ENCODE measurements at regions not wholly inside any gene's neighbourhood (a gene's known extent, or its start where the extent isn't known, plus 50 kb on each side); places are given as distances from the start of the nearest gene placed in this dataset.

DNA sequence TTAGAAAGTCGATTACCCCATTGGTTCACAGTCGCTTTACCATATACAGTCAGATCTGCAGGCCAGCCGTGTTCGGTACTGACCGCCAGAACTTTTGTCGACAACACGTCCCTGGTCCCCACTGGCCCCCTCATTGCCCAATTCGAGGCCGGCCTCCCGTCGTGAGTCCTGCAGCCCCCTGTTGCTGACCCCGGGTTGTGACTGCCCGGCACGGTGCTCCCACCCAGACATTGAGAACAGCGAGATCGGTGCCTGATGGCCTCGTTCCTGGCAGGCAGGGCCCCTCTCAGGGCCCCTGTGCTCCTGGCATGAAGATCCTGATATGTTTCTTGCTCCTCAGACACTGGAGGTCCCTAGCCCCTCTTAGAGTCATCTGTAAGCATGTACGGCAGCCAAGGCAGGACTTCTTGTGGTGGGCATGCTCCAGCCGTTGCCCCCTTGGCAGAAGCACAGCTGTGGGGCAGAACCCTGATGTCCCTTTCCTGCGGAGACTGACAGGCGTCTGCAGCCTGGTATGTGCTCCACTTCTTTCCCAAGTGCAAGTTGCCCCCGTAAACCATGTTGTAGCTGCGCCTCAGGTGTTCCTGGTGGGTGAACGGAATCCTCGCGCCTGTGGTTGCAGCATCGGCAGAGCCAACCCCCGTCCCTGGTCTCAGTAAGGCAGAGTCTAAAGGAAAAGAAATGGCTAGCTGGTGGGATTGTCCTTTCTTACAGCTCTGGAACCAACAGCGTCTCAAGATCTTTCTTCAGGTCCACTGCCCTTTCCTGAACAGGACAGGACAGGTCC lies 123.2 kb upstream of the SPACA7 start:
- TF ChIP-seq, protein P1, sequence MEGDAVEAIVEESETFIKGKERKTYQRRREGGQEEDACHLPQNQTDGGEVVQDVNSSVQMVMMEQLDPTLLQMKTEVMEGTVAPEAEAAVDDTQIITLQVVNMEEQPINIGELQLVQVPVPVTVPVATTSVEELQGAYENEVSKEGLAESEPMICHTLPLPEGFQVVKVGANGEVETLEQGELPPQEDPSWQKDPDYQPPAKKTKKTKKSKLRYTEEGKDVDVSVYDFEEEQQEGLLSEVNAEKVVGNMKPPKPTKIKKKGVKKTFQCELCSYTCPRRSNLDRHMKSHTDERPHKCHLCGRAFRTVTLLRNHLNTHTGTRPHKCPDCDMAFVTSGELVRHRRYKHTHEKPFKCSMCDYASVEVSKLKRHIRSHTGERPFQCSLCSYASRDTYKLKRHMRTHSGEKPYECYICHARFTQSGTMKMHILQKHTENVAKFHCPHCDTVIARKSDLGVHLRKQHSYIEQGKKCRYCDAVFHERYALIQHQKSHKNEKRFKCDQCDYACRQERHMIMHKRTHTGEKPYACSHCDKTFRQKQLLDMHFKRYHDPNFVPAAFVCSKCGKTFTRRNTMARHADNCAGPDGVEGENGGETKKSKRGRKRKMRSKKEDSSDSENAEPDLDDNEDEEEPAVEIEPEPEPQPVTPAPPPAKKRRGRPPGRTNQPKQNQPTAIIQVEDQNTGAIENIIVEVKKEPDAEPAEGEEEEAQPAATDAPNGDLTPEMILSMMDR (IDR thresholded peaks at IDR 0.05; ENCODE audit: control extremely low read depth in 1 of 3, insufficient read depth in 1 of 3, low read depth in 1 of 3, low read length in 3 of 3): no peak
- TF ChIP-seq MAFK (IDR thresholded peaks at IDR 0.05; ENCODE audit: low read depth, low read length): no peak
- no peak for TF ChIP-seq POLR2AphosphoS5 (IDR thresholded peaks at IDR 0.05; ENCODE audit: low read depth, low read length)
- TF ChIP-seq POLR2A (IDR thresholded peaks at IDR 0.05; ENCODE audit: control extremely low read depth in 1 of 2, low read depth in 2 of 2, low read length in 2 of 2): no peak
- TF ChIP-seq, protein P2, sequence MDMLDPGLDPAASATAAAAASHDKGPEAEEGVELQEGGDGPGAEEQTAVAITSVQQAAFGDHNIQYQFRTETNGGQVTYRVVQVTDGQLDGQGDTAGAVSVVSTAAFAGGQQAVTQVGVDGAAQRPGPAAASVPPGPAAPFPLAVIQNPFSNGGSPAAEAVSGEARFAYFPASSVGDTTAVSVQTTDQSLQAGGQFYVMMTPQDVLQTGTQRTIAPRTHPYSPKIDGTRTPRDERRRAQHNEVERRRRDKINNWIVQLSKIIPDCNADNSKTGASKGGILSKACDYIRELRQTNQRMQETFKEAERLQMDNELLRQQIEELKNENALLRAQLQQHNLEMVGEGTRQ (IDR thresholded peaks at IDR 0.05; ENCODE audit: low read length): no peak
- no peak for TF ChIP-seq SP2 (IDR thresholded peaks at IDR 0.05; ENCODE audit: low read length)
